OCI-M1 (cell line): ENCODE measurements at regions not wholly inside any gene's neighbourhood (a gene's known extent, or its start where the extent isn't known, plus 50 kb on each side); places are given as distances from the start of the nearest gene placed in this dataset.

Source experiments
- DNase-seq: peaks from one replicate; lab custom pipeline; 2025; lab: John Stamatoyannopoulos, UW

GRCh38 chr1:172887162-172887561 is 163.6 kb downstream of the TNFSF18 start:
- no peak for DNase-seq

GRCh38 chr1:172893146-172893841 is 157.4 kb downstream of the TNFSF18 start:
- no peak for DNase-seq

- DNase-seq = peak; percentile 41
These were observed 156.2 kb downstream of the TNFSF18 start for GRCh38 chr1:172894349-172895049.

- DNase-seq = peak; percentile 72
These were observed 155.7 kb downstream of the TNFSF18 start for GRCh38 chr1:172895050-172895460.

- no peak for DNase-seq
These were observed 155.0 kb downstream of the TNFSF18 start for GRCh38 chr1:172895761-172896160.

- DNase-seq = no peak
These were observed 153.0 kb downstream of the TNFSF18 start for GRCh38 chr1:172897738-172898137.

- DNase-seq = no peak
These were observed 151.9 kb downstream of the TNFSF18 start for GRCh38 chr1:172898866-172899265.

- DNase-seq = peak; percentile 61
These were observed 150.3 kb downstream of the TNFSF18 start for GRCh38 chr1:172900376-172900997.

GRCh38 chr1:172902200-172902599 is 148.5 kb downstream of the TNFSF18 start:
- DNase-seq = no peak

GRCh38 chr1:172902861-172903381 is 147.8 kb downstream of the TNFSF18 start:
- DNase-seq = no peak

GRCh38 chr1:172903581-172904220 is 147.0 kb downstream of the TNFSF18 start:
- no peak for DNase-seq

- no peak for DNase-seq
These were observed 145.3 kb downstream of the TNFSF18 start for GRCh38 chr1:172905452-172905851.

GRCh38 chr1:172906778-172907592 is 143.8 kb downstream of the TNFSF18 start:
- peak; percentile 91 for DNase-seq

GRCh38 chr1:172907834-172908326 is 142.9 kb downstream of the TNFSF18 start:
- no peak for DNase-seq

- DNase-seq = no peak
These were observed 141.0 kb downstream of the TNFSF18 start for GRCh38 chr1:172909606-172910326.

- no peak for DNase-seq
These were observed 137.9 kb downstream of the TNFSF18 start for GRCh38 chr1:172912765-172913260.

- DNase-seq = no peak
These were observed 136.1 kb downstream of the TNFSF18 start for GRCh38 chr1:172914501-172915144.

- DNase-seq = peak; percentile 48
These were observed 135.5 kb downstream of the TNFSF18 start for GRCh38 chr1:172915271-172915670.

GRCh38 chr1:172916116-172916515 is 134.6 kb downstream of the TNFSF18 start:
- no peak for DNase-seq

- no peak for DNase-seq
These were observed 132.8 kb downstream of the TNFSF18 start for GRCh38 chr1:172917972-172918371.
